ENCODE measurements at regions not wholly inside any gene's neighbourhood (a gene's known extent, or its start where the extent isn't known, plus 50 kb on each side); places are given as distances from the start of the nearest gene placed in this dataset.

DNA sequence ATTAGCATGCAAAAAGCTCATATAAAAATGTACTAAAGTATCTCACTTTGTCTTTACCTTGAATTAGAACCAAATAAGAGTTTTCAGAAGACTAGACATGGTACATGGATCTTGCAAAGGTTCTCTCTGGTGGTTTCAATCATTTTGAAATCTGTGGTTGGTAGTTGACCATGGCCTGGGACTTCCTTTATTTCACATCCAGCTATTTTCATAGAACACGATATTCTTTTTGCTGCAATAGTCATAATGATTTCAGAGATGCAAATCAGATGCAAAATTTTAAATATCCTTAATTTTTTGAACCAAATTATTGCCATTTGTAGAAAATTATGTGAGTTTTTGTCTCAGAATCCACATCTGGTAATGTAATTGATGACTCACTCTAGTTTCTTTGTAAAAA is 375.1 kb upstream of the ZP4 start:
- in situ Hi-C loops (cut with MboI; ENCODE audit: low sequenced_read_pairs, unreplicated experiment), result no loop called here
- no peak for DNase-seq (ENCODE audit: low spot score)
- TF ChIP-seq, protein P1, sequence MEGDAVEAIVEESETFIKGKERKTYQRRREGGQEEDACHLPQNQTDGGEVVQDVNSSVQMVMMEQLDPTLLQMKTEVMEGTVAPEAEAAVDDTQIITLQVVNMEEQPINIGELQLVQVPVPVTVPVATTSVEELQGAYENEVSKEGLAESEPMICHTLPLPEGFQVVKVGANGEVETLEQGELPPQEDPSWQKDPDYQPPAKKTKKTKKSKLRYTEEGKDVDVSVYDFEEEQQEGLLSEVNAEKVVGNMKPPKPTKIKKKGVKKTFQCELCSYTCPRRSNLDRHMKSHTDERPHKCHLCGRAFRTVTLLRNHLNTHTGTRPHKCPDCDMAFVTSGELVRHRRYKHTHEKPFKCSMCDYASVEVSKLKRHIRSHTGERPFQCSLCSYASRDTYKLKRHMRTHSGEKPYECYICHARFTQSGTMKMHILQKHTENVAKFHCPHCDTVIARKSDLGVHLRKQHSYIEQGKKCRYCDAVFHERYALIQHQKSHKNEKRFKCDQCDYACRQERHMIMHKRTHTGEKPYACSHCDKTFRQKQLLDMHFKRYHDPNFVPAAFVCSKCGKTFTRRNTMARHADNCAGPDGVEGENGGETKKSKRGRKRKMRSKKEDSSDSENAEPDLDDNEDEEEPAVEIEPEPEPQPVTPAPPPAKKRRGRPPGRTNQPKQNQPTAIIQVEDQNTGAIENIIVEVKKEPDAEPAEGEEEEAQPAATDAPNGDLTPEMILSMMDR (IDR thresholded peaks at IDR 0.05; ENCODE audit: borderline replicate concordance, control extremely low read depth, extremely low read depth, insufficient read depth, missing control alignments), result no peak

DNA sequence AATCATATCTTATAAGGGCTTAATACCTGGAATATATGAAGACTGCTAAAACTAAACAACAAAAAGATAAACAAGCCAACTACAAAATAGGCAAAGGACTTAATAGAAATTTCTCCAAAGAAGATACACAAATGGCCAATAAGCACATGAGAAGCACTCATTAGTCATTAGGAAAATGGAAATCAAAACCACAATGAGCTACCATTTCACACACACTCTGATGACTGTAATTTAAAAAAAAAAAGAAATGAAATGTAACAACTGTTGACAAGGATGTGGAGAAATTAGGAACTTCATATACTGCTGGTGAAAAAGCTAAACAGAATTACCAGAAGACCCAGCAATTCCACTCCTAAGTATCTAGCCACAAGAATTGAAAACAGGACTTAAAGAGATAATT is 374.2 kb upstream of the ZP4 start:
- TF ChIP-seq, protein P1 (IDR thresholded peaks at IDR 0.05; ENCODE audit: borderline replicate concordance, control extremely low read depth, extremely low read depth, insufficient read depth, missing control alignments), result no peak
- in situ Hi-C loops (cut with MboI; ENCODE audit: low sequenced_read_pairs, unreplicated experiment), result no loop called here
- DNase-seq (ENCODE audit: low spot score), result no peak

DNA sequence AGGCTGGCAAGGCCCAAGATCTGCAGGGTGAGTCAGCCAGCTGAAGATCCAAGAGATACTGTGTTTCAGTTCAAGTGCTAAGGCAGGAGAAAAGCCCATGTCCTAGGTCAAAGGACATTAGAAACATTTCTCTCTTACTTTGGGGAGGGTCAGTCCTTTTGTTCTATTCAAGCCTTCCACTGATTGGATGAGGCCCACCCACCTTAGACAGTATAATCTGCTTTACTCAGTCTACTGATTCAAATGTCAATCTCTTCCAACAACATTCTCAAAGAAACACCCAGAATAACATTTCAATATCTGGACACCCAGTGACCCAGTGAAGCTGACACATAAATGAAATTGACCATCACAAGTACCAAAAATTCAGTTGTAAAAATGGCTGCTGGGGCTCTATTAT is 367.8 kb upstream of the ZP4 start:
- TF ChIP-seq, protein P1 (IDR thresholded peaks at IDR 0.05; ENCODE audit: borderline replicate concordance, control extremely low read depth, extremely low read depth, insufficient read depth, missing control alignments), result no peak
- in situ Hi-C loops (cut with MboI; ENCODE audit: low sequenced_read_pairs, unreplicated experiment), result no loop called here
- DNase-seq (ENCODE audit: low spot score), result no peak

DNA sequence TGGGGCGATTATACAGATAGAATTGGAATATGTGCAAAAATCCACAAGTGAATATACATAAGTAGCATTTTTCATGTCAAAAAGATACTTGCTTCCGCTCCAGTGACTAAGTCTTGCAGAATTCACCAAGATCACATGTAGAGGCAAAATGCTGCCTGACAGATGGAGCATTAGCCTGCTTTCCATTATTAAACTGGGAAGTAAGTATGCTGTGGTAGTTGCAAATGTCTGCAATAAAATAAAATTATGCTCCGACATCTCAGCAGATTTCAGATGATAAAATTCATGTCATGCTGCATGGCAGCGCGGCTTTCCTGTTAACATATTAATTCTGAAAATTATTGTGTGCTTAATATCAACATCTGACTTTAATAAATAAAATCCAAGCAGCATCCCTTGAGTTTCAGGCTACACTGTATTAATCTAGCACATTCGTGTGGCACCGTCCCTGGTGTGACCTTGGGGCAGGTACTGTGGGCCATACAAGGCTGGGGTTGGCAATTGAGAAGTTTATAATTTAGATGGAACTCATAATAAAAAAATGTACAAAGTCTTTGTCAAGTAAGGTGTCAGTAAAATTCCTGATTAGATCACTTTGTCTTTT is 366.4 kb upstream of the ZP4 start:
- in situ Hi-C loops (cut with MboI; ENCODE audit: low sequenced_read_pairs, unreplicated experiment), result no loop called here
- DNase-seq (ENCODE audit: low spot score), result no peak
- TF ChIP-seq, protein P1 (IDR thresholded peaks at IDR 0.05; ENCODE audit: borderline replicate concordance, control extremely low read depth, extremely low read depth, insufficient read depth, missing control alignments), result no peak

DNA sequence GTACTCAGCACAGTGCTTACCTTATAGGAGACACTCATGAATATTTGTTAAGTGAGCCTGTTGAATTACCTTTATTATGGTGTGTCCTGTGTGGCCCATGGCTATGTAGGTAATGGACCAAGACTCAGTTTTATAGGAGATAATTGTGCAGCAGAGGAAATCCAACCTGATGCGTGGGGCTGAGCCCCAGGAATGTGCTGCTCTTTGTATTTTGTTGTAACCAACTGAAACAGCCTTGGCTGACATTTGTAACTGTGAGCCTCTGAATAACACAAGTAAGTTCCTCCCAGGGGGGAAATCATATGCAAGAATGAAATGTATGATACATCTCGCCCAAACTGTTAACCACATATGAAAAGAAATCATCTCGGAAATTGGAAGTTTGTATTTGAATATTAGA is 364.2 kb upstream of the ZP4 start:
- TF ChIP-seq, protein P1 (IDR thresholded peaks at IDR 0.05; ENCODE audit: borderline replicate concordance, control extremely low read depth, extremely low read depth, insufficient read depth, missing control alignments), result no peak
- DNase-seq (ENCODE audit: low spot score), result no peak
- in situ Hi-C loops (cut with MboI; ENCODE audit: low sequenced_read_pairs, unreplicated experiment), result no loop called here

DNA sequence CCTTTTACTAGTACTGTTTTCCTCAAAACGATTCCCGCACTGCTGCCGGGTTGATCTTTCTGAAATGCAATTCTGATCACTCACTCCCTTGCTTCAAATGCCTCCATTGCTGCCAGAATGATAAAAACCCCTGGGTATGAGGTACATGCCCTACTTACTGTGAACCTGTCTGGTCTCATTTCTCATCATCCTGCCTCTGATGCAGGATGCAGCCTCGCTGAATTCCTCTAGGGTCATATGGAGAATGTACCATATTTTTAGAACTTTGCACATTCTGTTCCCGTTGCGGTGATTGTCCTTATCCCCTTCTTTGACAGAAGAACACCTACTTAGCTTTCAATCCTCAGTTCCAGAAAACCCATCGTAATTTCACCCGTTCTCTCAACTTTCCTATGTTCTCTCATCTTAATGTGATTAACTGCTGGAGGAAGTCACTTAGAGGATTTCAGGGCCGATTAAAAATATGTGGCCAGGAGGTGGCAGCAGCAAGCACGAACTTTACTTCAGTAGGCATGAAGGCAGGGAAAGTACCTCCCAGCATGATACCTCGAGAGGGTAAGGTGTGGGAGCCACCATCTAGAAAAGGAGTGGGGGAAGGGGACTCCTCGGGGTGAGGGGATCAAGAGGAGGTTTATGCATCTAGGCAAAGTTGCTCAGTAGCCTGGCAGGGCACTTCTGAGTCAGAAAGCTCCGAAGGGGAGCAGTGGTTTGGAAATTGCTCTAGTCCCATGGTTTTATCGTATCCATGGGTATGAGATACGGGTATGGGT is 361.5 kb upstream of the ZP4 start:
- TF ChIP-seq, protein P1 (IDR thresholded peaks at IDR 0.05; ENCODE audit: borderline replicate concordance, control extremely low read depth, extremely low read depth, insufficient read depth, missing control alignments), result peak; percentile 40
- peak; percentile 40 for DNase-seq (ENCODE audit: low spot score)
- in situ Hi-C loops (cut with MboI; ENCODE audit: low sequenced_read_pairs, unreplicated experiment), result no loop called here

Measured in GM13976 (cell line).